OCI-LY3 (cell line): ENCODE measurements at regions not wholly inside any gene's neighbourhood (a gene's known extent, or its start where the extent isn't known, plus 50 kb on each side); places are given as distances from the start of the nearest gene placed in this dataset.

Experiments
- CTCF ChIP-seq: fragments of 200-600, 300-600 bp; sonication (generic); IDR thresholded peaks from 2 replicates; pipeline ENCODE4 v1.5.1; 2014; ENCODE audit warnings: antibody characterized with exemption, low read length, low read depth
- EZH2phosphoT487 ChIP-seq: fragments of 200-600 bp; shearing (Covaris generic); IDR thresholded peaks from 2 replicates; pipeline ENCODE4 v1.6.1; 2018; ENCODE audit warnings: antibody characterized with exemption, mixed run types, low read depth

DNA sequence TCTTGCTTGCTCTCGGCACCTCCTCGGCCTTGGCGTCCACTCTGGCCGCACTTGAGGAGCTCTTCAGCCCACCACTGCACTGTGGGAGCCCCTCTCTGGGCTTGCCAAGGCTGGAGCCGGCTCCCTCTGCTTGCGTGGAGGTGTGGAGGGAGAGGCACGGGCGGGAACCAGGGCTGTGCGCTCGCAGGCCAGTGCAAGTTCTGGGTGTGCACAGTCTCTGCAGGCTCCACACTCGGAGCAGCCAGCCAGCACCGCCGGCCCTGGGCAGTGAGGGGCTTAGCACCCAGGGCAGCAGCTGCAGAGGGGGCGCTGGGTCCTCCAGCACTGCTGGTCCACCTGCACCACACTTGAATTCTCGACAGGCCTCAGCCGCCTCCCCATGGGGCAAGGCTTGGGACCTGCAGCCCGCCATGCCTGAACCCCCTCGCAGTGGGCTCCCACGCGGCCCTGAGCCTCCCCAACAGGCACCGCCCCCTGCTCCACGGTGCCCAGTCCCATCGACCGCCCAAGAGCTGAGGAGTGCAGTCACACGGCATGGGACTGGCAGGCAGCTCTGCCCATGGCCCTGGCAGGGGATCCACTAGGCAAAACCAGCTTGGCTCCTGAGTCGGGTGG, 411.2 kb upstream of the CHAC2 start:
- TF ChIP-seq CTCF, result no peak
- TF ChIP-seq EZH2phosphoT487, result no peak
